PC-9 (cell line): ENCODE measurements at regions not wholly inside any gene's neighbourhood (a gene's known extent, or its start where the extent isn't known, plus 50 kb on each side); places are given as distances from the start of the nearest gene placed in this dataset.

Experiments used
- BruUV-seq: library from RNA; stranded (reverse); fragments of 400-500 nt; replicated peaks from 2 replicates; lab custom pipeline; 2021; lab: Mats Ljungman, UMichigan
- CTCF ChIA-PET: fragments of 300-600 bp; sonication (Branson Sonifier 250); formaldehyde crosslinking; loops from one replicate; lab custom pipeline; 2022; ENCODE audit warnings: antibody characterized with exemption; lab: Charles Lee
- POLR2A ChIA-PET: fragments of 300-600 bp; sonication (Branson Sonifier 250); formaldehyde crosslinking; loops from one replicate; lab custom pipeline; 2022; ENCODE audit warnings: antibody characterized with exemption; ENCODE audit not compliant: unreplicated experiment; lab: Charles Lee
- DNase-seq, 2 experiments: peaks; one replicate each; pipeline versions ENCODE4 v3.0.0 to v3.0.0-alpha.2; 2015 to 2022; ENCODE audit warnings: mixed read lengths in 1 of 2
- H2AFZ ChIP-seq: fragments of 200-600 bp; sonication (generic); 2 replicates; pipeline ENCODE4 v1.8.1; 2017; ENCODE audit warnings: antibody characterized with exemption
- H3F3A ChIP-seq: fragments of 200-600 bp; sonication (generic); 2 replicates; pipeline ENCODE4 v1.8.1; 2017; ENCODE audit warnings: antibody characterized with exemption, mild to moderate bottlenecking, low read depth; ENCODE audit not compliant: insufficient read depth
- H3K27ac ChIP-seq: fragments of 200-600 bp; sonication (generic); 2 replicates; pipeline ENCODE4 v1.6.1; 2016; ENCODE audit warnings: mixed run types
- H3K27me3 ChIP-seq: fragments of 200-600 bp; sonication (generic); 2 replicates; pipeline ENCODE4 v1.6.1; 2016; ENCODE audit warnings: low read depth, mixed run types; ENCODE audit not compliant: insufficient read depth
- H3K36me3 ChIP-seq: fragments of 200-600 bp; sonication (generic); 2 replicates; pipeline ENCODE4 v1.6.1; 2016; ENCODE audit warnings: low read depth, mixed run types
- H3K4me1 ChIP-seq: fragments of 200-600 bp; sonication (generic); replicated peaks from 2 replicates; pipeline ENCODE4 v1.6.1; 2016; ENCODE audit warnings: mixed run types; ENCODE audit not compliant: insufficient read depth
- H3K4me2 ChIP-seq: fragments of 200-600 bp; sonication (generic); 2 replicates; pipeline ENCODE4 v1.6.1; 2017; ENCODE audit warnings: mixed run types
- H3K4me3 ChIP-seq: fragments of 200-600 bp; sonication (generic); 2 replicates; pipeline ENCODE4 v1.6.1; 2016; ENCODE audit warnings: mixed run types
- H3K79me2 ChIP-seq: fragments of 200-600 bp; sonication (generic); 2 replicates; pipeline ENCODE4 v1.6.1; 2017; ENCODE audit warnings: low read depth, mixed run types
- H3K9me2 ChIP-seq: fragments of 200-600 bp; sonication (generic); 2 replicates; pipeline ENCODE4 v1.8.1; 2017; ENCODE audit warnings: mild to moderate bottlenecking; ENCODE audit not compliant: insufficient read depth
- H3K9me3 ChIP-seq: fragments of 200-600 bp; sonication (generic); 2 replicates; pipeline ENCODE4 v1.8.1; 2016; ENCODE audit warnings: low read depth; ENCODE audit not compliant: insufficient read depth
- H4K20me1 ChIP-seq: fragments of 200-600 bp; sonication (generic); 2 replicates; pipeline ENCODE4 v1.8.1; 2017; ENCODE audit not compliant: insufficient read depth
- CTCF ChIP-seq: fragments of 200-600 bp; sonication (generic); conservative IDR thresholded peaks from 2 replicates; pipeline ENCODE4 v1.6.1; 2017; ENCODE audit warnings: mixed run types, antibody characterized with exemption, mild to moderate bottlenecking, moderate library complexity
- EZH2 ChIP-seq: fragments of 200-600 bp; sonication (generic); IDR thresholded peaks from 2 replicates; pipeline ENCODE4 v1.8.0; 2017; ENCODE audit warnings: antibody characterized with exemption, low read depth
- intact Hi-C: fragments of 100-400 bp; cut with micrococcal nuclease; formaldehyde crosslinking; loops from one replicate; pipeline ENCODE4 v1.10.0; 2022; ENCODE audit not compliant: unreplicated experiment

GRCh38 chr4:189096717-189097116 is 844.0 kb upstream of the FRG1 start:
- H3K9me3 ChIP-seq: no peaks in the 10 kb centered on the region
- intact Hi-C loops: no loop called here
- no peak overlapping the region for H2AFZ ChIP-seq
- DNase-seq: no peak
- TF ChIP-seq CTCF: no peak
- TF ChIP-seq EZH2: no peak
- no peak overlapping the region for H3K27ac ChIP-seq
- no peaks in the 10 kb centered on the region for H3K27me3 ChIP-seq
- CTCF ChIA-PET: interaction anchor here (0.7 kb wide), 1 partner anchor 209 kb away, joined by 3 read pairs; no protein-coding TSS in a partner anchor
- H4K20me1 ChIP-seq: no peaks in the 10 kb centered on the region
- no peak overlapping the region for H3K4me3 ChIP-seq
- POLR2A ChIA-PET: no interaction called here
- H3K9me2 ChIP-seq: no peaks in the 10 kb centered on the region
- no peaks in the 10 kb centered on the region for H3K79me2 ChIP-seq
- BruUV-seq: no TSS peak
- no peak overlapping the region for H3K4me2 ChIP-seq
- H3K4me1 ChIP-seq: no peaks in the 10 kb centered on the region
- H3F3A ChIP-seq: no peaks in the 10 kb centered on the region
- H3K36me3 ChIP-seq: no peaks in the 10 kb centered on the region

GRCh38 chr4:189098932-189099696 is 841.6 kb upstream of the FRG1 start:
- H3K79me2 ChIP-seq: no peaks in the 10 kb centered on the region
- no peak for DNase-seq
- no peaks in the 10 kb centered on the region for H3K9me3 ChIP-seq
- no peak overlapping the region for H3K4me2 ChIP-seq
- no peak overlapping the region for H3K4me3 ChIP-seq
- ChIA-PET POLR2A (no interaction called here), CTCF (no interaction called here)
- H3K27me3 ChIP-seq: no peaks in the 10 kb centered on the region
- intact Hi-C loops: no loop called here
- no peaks in the 10 kb centered on the region for H3K36me3 ChIP-seq
- no peaks in the 10 kb centered on the region for H3K9me2 ChIP-seq
- no peak for TF ChIP-seq EZH2
- TF ChIP-seq CTCF: no peak
- no peaks in the 10 kb centered on the region for H4K20me1 ChIP-seq
- H3K27ac ChIP-seq: no peak overlapping the region
- no peaks in the 10 kb centered on the region for H3F3A ChIP-seq
- no TSS peak for BruUV-seq
- no peak overlapping the region for H2AFZ ChIP-seq
- no peaks in the 10 kb centered on the region for H3K4me1 ChIP-seq

- Histone ChIP-seq H3K4me1 (no peaks in the 10 kb centered on the region), H2AFZ (no peak overlapping the region), H3K4me3 (no peak overlapping the region), H3K9me3 (no peaks in the 10 kb centered on the region), H3K4me2 (no peak overlapping the region), H4K20me1 (no peaks in the 10 kb centered on the region), H3K9me2 (no peaks in the 10 kb centered on the region), H3K36me3 (no peaks in the 10 kb centered on the region), H3K79me2 (no peaks in the 10 kb centered on the region), H3K27ac (no peak overlapping the region), H3K27me3 (no peaks in the 10 kb centered on the region; the same call in 1 of the 2 replicates), H3F3A (no peaks in the 10 kb centered on the region)
- CTCF ChIA-PET: no interaction called here
- DNase-seq: no peak
- no TSS peak for BruUV-seq
- TF ChIP-seq EZH2: no peak
- no peak for TF ChIP-seq CTCF
- intact Hi-C loops: no loop called here
- POLR2A ChIA-PET: no interaction called here
These were observed 827.2 kb upstream of the FRG1 start for GRCh38 chr4:189113389-189113888.
